WTC11 (cell line): ENCODE measurements at regions not wholly inside any gene's neighbourhood (a gene's known extent, or its start where the extent isn't known, plus 50 kb on each side); places are given as distances from the start of the nearest gene placed in this dataset.

Source experiments
- ATAC-seq: fragments of 200-7000 bp; cut with Tn5 transposase; 2 replicates; pipeline ENCODE4 v1.10.0; 2021; ENCODE audit warnings: mild to moderate bottlenecking, moderate library complexity
- CTCF ChIA-PET: fragments of 300-600 bp; sonication (Branson Sonifier 250); formaldehyde crosslinking; loops from one replicate; lab custom pipeline; 2021; ENCODE audit warnings: antibody characterized with exemption; lab: Charles Lee
- POLR2A ChIA-PET: fragments of 350-600 bp; sonication (Branson Sonifier 250); formaldehyde crosslinking; loops from one replicate; lab custom pipeline; 2021; ENCODE audit warnings: antibody characterized with exemption; lab: Charles Lee
- DNase-seq: peaks from one replicate; pipeline ENCODE4 v3.0.0; 2021; ENCODE audit warnings: low spot score
- H3K27ac Mint-ChIP-seq: 2 replicates; pipeline ENCODE4 v1.8.0; 2021; ENCODE audit warnings: mixed read lengths
- H3K27me3 Mint-ChIP-seq: 2 replicates; pipeline ENCODE4 v1.8.0; 2021; ENCODE audit warnings: low read depth, mild to moderate bottlenecking, moderate library complexity, mixed read lengths
- H3K36me3 Mint-ChIP-seq: 2 replicates; pipeline ENCODE4 v1.8.0; 2021; ENCODE audit warnings: mixed read lengths
- H3K4me1 Mint-ChIP-seq: 2 replicates; pipeline ENCODE4 v1.8.0; 2022; ENCODE audit warnings: mixed read lengths
- H3K4me3 Mint-ChIP-seq: 2 replicates; pipeline ENCODE4 v1.8.0; 2021; ENCODE audit warnings: mild to moderate bottlenecking, moderate library complexity, mixed read lengths
- H3K9me3 Mint-ChIP-seq: 2 replicates; pipeline ENCODE4 v1.8.0; 2021; ENCODE audit warnings: mixed read lengths
- CBFB ChIP-seq: sonication (generic); formaldehyde crosslinking; IDR thresholded peaks from 2 replicates; pipeline ENCODE4 v1.8.1; 2022; ENCODE audit warnings: mild to moderate bottlenecking, low read depth, missing genetic modification reagents
- ESRRA ChIP-seq: sonication (generic); formaldehyde crosslinking; IDR thresholded peaks from 2 replicates; pipeline ENCODE4 v1.8.1; 2022; ENCODE audit warnings: mild to moderate bottlenecking, missing genetic modification reagents, borderline replicate concordance
- FOXP1 ChIP-seq: sonication (generic); formaldehyde crosslinking; IDR thresholded peaks from 2 replicates; pipeline ENCODE4 v1.8.0; 2022; ENCODE audit warnings: missing genetic modification reagents, mild to moderate bottlenecking, moderate library complexity, borderline replicate concordance
- GTF2I ChIP-seq: fragments of 250-450 bp; sonication (Bioruptor Pico); conservative IDR thresholded peaks from 2 replicates; pipeline ENCODE4 v1.4.0; 2021; ENCODE audit warnings: mild to moderate bottlenecking
- JUN ChIP-seq: sonication (generic); formaldehyde crosslinking; IDR thresholded peaks from 2 replicates; pipeline ENCODE4 v1.8.0; 2023; ENCODE audit warnings: mild to moderate bottlenecking, missing genetic modification reagents
- MYBL2 ChIP-seq: sonication (generic); formaldehyde crosslinking; IDR thresholded peaks from 2 replicates; pipeline ENCODE4 v1.8.1; 2023; ENCODE audit warnings: mild to moderate bottlenecking, moderate library complexity, missing genetic modification reagents
- NR3C1 ChIP-seq: sonication (generic); formaldehyde crosslinking; conservative IDR thresholded peaks from 2 replicates; pipeline ENCODE4 v1.8.1; 2023; ENCODE audit warnings: low read depth, mild to moderate bottlenecking, missing genetic modification reagents
- PRRX2 ChIP-seq: fragments of 250-450 bp; sonication (Bioruptor Pico); IDR thresholded peaks from 2 replicates; pipeline ENCODE4 v1.8.0; 2021; ENCODE audit warnings: mild to moderate bottlenecking
- SP1 ChIP-seq: sonication (generic); formaldehyde crosslinking; conservative IDR thresholded peaks from 2 replicates; pipeline ENCODE4 v1.8.1; 2022; ENCODE audit warnings: missing genetic modification reagents
- TCF7 ChIP-seq: sonication (generic); formaldehyde crosslinking; IDR thresholded peaks from 2 replicates; pipeline ENCODE4 v1.8.0; 2022; ENCODE audit warnings: mild to moderate bottlenecking, low read depth, missing genetic modification reagents, moderate library complexity
- TEAD4 ChIP-seq: sonication (generic); formaldehyde crosslinking; IDR thresholded peaks from 2 replicates; pipeline ENCODE4 v1.8.0; 2022; ENCODE audit warnings: mild to moderate bottlenecking, missing genetic modification reagents
- ZNF317 ChIP-seq: sonication (generic); formaldehyde crosslinking; IDR thresholded peaks from 2 replicates; pipeline ENCODE4 v1.8.1; 2023; ENCODE audit warnings: low read depth, mild to moderate bottlenecking, moderate library complexity, missing genetic modification reagents, borderline replicate concordance
- TF ChIP-seq, protein P1 (sequence below): fragments of 250-450 bp; sonication (Bioruptor Pico); IDR thresholded peaks from 2 replicates; pipeline ENCODE4 v1.8.0; 2021; ENCODE audit warnings: mild to moderate bottlenecking
- TF ChIP-seq, protein P2 (sequence below): sonication (generic); formaldehyde crosslinking; IDR thresholded peaks from 2 replicates; pipeline ENCODE4 v1.8.1; 2022; ENCODE audit warnings: missing genetic modification reagents, borderline replicate concordance
- TF ChIP-seq, protein P3 (sequence below): sonication (generic); formaldehyde crosslinking; IDR thresholded peaks from 2 replicates; pipeline ENCODE4 v1.8.0; 2023; ENCODE audit warnings: missing genetic modification reagents, mild to moderate bottlenecking, borderline replicate concordance
- TF ChIP-seq, protein P4 (sequence below): sonication (generic); formaldehyde crosslinking; IDR thresholded peaks from 2 replicates; pipeline ENCODE4 v1.8.1; 2023; ENCODE audit warnings: mild to moderate bottlenecking, missing genetic modification reagents
- TF ChIP-seq, protein P5 (sequence below): sonication (generic); formaldehyde crosslinking; IDR thresholded peaks from 2 replicates; pipeline ENCODE4 v1.8.1; 2022; ENCODE audit warnings: mild to moderate bottlenecking, missing genetic modification reagents, moderate library complexity, borderline replicate concordance
- TF ChIP-seq, protein P6 (sequence below): fragments of 250-450 bp; sonication (Bioruptor Pico); conservative IDR thresholded peaks from 2 replicates; pipeline ENCODE4 v1.9.0; 2021; ENCODE audit warnings: mild to moderate bottlenecking
- TF ChIP-seq, protein P7 (sequence below): sonication (generic); formaldehyde crosslinking; IDR thresholded peaks from 2 replicates; pipeline ENCODE4 v1.8.1; 2023; ENCODE audit warnings: mild to moderate bottlenecking, missing genetic modification reagents, moderate library complexity

DNA sequence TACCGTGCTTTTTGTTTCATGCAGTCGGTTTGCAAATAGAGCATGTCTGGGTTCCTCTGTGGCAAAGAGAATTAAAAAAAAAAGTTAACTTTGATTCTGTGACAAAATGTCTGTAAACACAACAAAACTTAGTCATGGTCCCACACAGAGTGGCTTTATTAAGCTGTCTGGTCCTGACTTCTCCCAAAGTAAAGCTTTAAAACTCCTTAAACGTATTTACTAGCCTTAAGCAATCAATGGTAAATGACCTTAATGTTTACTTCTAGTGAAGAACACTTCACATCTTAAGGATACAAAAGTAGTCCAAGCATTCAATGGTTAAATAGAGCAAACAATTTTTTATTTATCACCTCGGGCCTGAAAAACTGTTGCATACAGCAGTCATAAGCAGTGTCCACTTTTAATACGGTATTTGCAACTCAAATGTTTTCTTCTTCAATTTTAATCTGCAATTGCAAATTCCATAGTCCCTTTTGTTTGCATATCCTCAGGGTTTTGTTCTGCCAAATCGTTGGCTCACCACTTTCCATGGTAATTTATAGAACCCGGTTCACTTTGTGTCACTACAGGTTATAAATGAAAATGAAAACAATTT lies 453.0 kb upstream of the MIS18BP1 start:
- Mint-ChIP-seq H3K9me3 (peaks cover 24% of the 10 kb centered on the region), H3K4me1 (peaks cover 3% of the 10 kb centered on the region; the same call in 1 of the 2 replicates), H3K36me3 (peaks cover 7% of the 10 kb centered on the region), H3K27ac (no peak overlapping the region), H3K27me3 (no peaks in the 10 kb centered on the region), H3K4me3 (no peak overlapping the region)
- TF ChIP-seq, protein P1, sequence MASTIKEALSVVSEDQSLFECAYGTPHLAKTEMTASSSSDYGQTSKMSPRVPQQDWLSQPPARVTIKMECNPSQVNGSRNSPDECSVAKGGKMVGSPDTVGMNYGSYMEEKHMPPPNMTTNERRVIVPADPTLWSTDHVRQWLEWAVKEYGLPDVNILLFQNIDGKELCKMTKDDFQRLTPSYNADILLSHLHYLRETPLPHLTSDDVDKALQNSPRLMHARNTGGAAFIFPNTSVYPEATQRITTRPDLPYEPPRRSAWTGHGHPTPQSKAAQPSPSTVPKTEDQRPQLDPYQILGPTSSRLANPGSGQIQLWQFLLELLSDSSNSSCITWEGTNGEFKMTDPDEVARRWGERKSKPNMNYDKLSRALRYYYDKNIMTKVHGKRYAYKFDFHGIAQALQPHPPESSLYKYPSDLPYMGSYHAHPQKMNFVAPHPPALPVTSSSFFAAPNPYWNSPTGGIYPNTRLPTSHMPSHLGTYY = no peak
- TF ChIP-seq, protein P2, sequence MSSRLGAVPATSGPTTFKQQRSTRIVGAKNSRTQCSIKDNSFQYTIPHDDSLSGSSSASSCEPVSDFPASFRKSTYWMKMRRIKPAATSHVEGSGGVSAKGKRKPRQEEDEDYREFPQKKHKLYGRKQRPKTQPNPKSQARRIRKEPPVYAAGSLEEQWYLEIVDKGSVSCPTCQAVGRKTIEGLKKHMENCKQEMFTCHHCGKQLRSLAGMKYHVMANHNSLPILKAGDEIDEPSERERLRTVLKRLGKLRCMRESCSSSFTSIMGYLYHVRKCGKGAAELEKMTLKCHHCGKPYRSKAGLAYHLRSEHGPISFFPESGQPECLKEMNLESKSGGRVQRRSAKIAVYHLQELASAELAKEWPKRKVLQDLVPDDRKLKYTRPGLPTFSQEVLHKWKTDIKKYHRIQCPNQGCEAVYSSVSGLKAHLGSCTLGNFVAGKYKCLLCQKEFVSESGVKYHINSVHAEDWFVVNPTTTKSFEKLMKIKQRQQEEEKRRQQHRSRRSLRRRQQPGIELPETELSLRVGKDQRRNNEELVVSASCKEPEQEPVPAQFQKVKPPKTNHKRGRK (CRISPR knock-in tag) = no peak
- TF ChIP-seq, protein P3, sequence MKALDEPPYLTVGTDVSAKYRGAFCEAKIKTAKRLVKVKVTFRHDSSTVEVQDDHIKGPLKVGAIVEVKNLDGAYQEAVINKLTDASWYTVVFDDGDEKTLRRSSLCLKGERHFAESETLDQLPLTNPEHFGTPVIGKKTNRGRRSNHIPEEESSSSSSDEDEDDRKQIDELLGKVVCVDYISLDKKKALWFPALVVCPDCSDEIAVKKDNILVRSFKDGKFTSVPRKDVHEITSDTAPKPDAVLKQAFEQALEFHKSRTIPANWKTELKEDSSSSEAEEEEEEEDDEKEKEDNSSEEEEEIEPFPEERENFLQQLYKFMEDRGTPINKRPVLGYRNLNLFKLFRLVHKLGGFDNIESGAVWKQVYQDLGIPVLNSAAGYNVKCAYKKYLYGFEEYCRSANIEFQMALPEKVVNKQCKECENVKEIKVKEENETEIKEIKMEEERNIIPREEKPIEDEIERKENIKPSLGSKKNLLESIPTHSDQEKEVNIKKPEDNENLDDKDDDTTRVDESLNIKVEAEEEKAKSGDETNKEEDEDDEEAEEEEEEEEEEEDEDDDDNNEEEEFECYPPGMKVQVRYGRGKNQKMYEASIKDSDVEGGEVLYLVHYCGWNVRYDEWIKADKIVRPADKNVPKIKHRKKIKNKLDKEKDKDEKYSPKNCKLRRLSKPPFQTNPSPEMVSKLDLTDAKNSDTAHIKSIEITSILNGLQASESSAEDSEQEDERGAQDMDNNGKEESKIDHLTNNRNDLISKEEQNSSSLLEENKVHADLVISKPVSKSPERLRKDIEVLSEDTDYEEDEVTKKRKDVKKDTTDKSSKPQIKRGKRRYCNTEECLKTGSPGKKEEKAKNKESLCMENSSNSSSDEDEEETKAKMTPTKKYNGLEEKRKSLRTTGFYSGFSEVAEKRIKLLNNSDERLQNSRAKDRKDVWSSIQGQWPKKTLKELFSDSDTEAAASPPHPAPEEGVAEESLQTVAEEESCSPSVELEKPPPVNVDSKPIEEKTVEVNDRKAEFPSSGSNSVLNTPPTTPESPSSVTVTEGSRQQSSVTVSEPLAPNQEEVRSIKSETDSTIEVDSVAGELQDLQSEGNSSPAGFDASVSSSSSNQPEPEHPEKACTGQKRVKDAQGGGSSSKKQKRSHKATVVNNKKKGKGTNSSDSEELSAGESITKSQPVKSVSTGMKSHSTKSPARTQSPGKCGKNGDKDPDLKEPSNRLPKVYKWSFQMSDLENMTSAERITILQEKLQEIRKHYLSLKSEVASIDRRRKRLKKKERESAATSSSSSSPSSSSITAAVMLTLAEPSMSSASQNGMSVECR (CRISPR knock-in tag) = no peak
- TF ChIP-seq, protein P4, sequence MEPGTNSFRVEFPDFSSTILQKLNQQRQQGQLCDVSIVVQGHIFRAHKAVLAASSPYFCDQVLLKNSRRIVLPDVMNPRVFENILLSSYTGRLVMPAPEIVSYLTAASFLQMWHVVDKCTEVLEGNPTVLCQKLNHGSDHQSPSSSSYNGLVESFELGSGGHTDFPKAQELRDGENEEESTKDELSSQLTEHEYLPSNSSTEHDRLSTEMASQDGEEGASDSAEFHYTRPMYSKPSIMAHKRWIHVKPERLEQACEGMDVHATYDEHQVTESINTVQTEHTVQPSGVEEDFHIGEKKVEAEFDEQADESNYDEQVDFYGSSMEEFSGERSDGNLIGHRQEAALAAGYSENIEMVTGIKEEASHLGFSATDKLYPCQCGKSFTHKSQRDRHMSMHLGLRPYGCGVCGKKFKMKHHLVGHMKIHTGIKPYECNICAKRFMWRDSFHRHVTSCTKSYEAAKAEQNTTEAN (CRISPR knock-in tag) = no peak
- TF ChIP-seq, protein P5, sequence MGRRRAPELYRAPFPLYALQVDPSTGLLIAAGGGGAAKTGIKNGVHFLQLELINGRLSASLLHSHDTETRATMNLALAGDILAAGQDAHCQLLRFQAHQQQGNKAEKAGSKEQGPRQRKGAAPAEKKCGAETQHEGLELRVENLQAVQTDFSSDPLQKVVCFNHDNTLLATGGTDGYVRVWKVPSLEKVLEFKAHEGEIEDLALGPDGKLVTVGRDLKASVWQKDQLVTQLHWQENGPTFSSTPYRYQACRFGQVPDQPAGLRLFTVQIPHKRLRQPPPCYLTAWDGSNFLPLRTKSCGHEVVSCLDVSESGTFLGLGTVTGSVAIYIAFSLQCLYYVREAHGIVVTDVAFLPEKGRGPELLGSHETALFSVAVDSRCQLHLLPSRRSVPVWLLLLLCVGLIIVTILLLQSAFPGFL (CRISPR knock-in tag) = no peak
- TF ChIP-seq GTF2I (CRISPR knock-in tag) = no peak
- TF ChIP-seq ZNF317 (CRISPR knock-in tag) = no peak
- TF ChIP-seq, protein P6, sequence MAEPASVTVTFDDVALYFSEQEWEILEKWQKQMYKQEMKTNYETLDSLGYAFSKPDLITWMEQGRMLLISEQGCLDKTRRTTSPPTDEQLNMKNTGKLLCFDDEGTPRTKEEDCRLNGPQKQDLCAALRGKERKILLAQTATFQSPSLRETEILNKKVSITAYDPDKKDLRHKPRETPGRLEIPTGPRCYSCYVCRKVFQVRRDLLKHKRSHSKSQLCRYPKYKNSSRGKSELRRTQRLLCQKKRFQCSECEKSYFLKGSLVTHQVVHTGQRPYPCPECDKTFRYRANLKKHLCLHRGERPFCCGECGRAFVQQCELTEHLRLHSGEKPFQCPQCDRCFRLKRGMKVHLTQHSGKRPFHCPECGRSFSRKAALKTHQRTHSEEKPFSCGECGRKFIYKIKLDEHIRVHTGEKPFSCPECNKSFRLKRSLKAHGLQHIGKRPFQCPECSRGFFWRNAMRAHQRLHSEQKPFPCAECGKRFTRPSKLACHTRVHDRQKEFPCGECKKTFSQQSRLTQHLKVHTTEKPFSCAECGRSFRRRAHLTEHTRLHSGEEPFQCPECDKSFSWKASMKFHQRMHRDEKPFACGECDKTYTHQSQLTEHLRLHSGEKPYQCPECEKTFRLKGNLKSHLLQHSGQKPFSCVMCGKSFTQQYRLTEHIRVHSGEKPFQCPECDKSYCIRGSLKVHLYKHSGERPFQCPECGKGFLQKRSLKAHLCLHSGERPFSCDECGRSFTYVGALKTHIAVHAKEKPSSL (CRISPR knock-in tag) = no peak
- TF ChIP-seq, protein P7, sequence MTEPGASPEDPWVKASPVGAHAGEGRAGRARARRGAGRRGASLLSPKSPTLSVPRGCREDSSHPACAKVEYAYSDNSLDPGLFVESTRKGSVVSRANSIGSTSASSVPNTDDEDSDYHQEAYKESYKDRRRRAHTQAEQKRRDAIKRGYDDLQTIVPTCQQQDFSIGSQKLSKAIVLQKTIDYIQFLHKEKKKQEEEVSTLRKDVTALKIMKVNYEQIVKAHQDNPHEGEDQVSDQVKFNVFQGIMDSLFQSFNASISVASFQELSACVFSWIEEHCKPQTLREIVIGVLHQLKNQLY = no peak
- ATAC-seq = no peak
- CTCF ChIA-PET = no interaction called here
- DNase-seq = no peak
- POLR2A ChIA-PET = no interaction called here

DNA sequence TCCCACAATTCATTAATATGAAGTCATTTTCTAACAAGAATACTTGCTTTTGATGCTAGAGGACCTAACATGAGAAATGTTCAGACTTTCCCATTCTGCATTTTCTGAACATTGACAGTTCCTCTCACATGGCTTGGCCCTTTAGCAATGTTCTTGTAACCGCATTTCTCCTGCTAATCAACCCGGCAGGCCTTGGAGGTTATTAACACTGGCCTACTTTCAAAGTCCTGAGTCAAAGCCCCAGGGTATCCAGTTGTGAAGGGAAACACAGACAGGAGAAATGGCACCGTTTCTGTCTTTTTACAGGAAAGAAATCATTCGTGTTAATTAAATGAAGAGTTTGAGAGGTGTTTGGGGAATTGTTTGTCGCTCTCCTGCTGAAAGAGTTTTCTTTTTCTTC lies 446.5 kb upstream of the MIS18BP1 start:
- no peak for DNase-seq
- ATAC-seq = no peak
- ChIA-PET CTCF (no interaction called here), POLR2A (no interaction called here)
- H3K36me3 Mint-ChIP-seq = peaks cover 7% of the 10 kb centered on the region
- no peak overlapping the region for H3K4me3 Mint-ChIP-seq
- H3K4me1 Mint-ChIP-seq = 0 out of 2 replicates have a peak, but pooled peaks cover 4% of the 10 kb centered on the region
- H3K9me3 Mint-ChIP-seq = peaks cover 31% of the 10 kb centered on the region
- H3K27ac Mint-ChIP-seq = no peak overlapping the region
- H3K27me3 Mint-ChIP-seq = peaks cover 3% of the 10 kb centered on the region; the same call in 1 of the 2 replicates
- no peak for TF ChIP-seq TEAD4 (CRISPR knock-in tag)
- no peak for TF ChIP-seq TCF7 (CRISPR knock-in tag)
- no peak for TF ChIP-seq PRRX2 (CRISPR knock-in tag)
- no peak for TF ChIP-seq ESRRA
- TF ChIP-seq NR3C1 = no peak
- TF ChIP-seq SP1 = no peak
- no peak for TF ChIP-seq MYBL2 (CRISPR knock-in tag)
- no peak for TF ChIP-seq CBFB
- no peak for TF ChIP-seq JUN (CRISPR knock-in tag)
- TF ChIP-seq FOXP1 (CRISPR knock-in tag) = no peak
- TF ChIP-seq, protein P4 (CRISPR knock-in tag) = no peak
